Cerebellar cortex (tissue), 1 donor: ENCODE measurements at regions not wholly inside any gene's neighbourhood (a gene's known extent, or its start where the extent isn't known, plus 50 kb on each side); places are given as distances from the start of the nearest gene placed in this dataset.
A peak's percentile ranks its signal among the peaks of the same experiment; 100 is the strongest.

Experiments used
- DNase-seq: peaks from one replicate; pipeline ENCODE4 v3.0.0-alpha.2; 2015; ENCODE audit warnings: low spot score

GRCh38 chr11:120032766-120033390, 105.0 kb downstream of the TRIM29 start:
- DNase-seq = no peak

- peak; percentile 3 for DNase-seq
Measured at GRCh38 chr11:120031612-120032600, 106.0 kb downstream of the TRIM29 start.

GRCh38 chr11:120031156-120031555, 106.8 kb downstream of the TRIM29 start:
- DNase-seq = no peak

GRCh38 chr11:120030411-120030810, 107.5 kb downstream of the TRIM29 start:
- DNase-seq = no peak

GRCh38 chr11:120029321-120029720, 108.6 kb downstream of the TRIM29 start:
- no peak for DNase-seq

GRCh38 chr11:120028897-120029258, 109.0 kb downstream of the TRIM29 start:
- no peak for DNase-seq

GRCh38 chr11:120028181-120028896, 109.6 kb downstream of the TRIM29 start:
- no peak for DNase-seq

- DNase-seq = no peak
Measured at GRCh38 chr11:120027546-120028180, 110.2 kb downstream of the TRIM29 start.

- no peak for DNase-seq
Measured at GRCh38 chr11:120025606-120026335, 112.1 kb downstream of the TRIM29 start.

- no peak for DNase-seq
Measured at GRCh38 chr11:120024586-120024985, 113.3 kb downstream of the TRIM29 start.

GRCh38 chr11:120024046-120024445, 113.9 kb downstream of the TRIM29 start:
- no peak for DNase-seq

GRCh38 chr11:120023551-120023950, 114.4 kb downstream of the TRIM29 start:
- no peak for DNase-seq

GRCh38 chr11:120023120-120023519, 114.8 kb downstream of the TRIM29 start:
- DNase-seq = no peak

- DNase-seq = no peak
Measured at GRCh38 chr11:120022617-120023016, 115.3 kb downstream of the TRIM29 start.

- DNase-seq = no peak
Measured at GRCh38 chr11:120021978-120022377, 115.9 kb downstream of the TRIM29 start.

GRCh38 chr11:120021391-120021953, 116.4 kb downstream of the TRIM29 start:
- DNase-seq = no peak

GRCh38 chr11:120020981-120021380, 116.9 kb downstream of the TRIM29 start:
- no peak for DNase-seq

GRCh38 chr11:120020486-120020885, 117.4 kb downstream of the TRIM29 start:
- DNase-seq = no peak

GRCh38 chr11:120019191-120019590, 118.7 kb downstream of the TRIM29 start:
- no peak for DNase-seq

GRCh38 chr11:120017582-120018150, 120.2 kb downstream of the TRIM29 start:
- no peak for DNase-seq
